ENCODE measurements at regions not wholly inside any gene's neighbourhood (a gene's known extent, or its start where the extent isn't known, plus 50 kb on each side); places are given as distances from the start of the nearest gene placed in this dataset.
"Not testable (repeated sequence)": the region's sequence is repeated elsewhere in the genome, so short reads cannot be mapped to it uniquely, and the experiment has no call there.

DNA sequence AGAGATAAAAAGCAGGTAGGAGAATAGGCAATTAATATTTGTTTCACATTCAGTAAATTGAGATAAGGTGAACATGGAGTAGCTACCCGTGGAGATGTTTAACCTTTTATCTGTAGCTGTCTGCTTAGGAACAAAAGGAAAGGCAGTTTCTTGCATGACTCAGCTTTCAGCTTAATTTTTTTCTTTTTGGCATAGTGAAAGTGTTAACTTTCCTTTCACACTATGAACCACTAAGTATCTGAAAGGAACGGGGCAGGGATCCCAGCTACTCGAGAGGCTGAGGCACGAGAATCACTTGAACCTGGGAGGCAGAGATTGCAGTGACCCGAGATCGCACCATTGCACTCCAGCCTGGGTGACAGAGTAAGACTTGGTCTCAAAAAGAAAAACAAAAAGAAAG, 176.0 kb downstream of the LACC1 start:
- not testable (repeated sequence) for TF ChIP-seq YY1 (IDR thresholded peaks at IDR 0.05; ENCODE audit: insufficient read depth, insufficient read length); SUZ12 (IDR thresholded peaks at IDR 0.05; ENCODE audit: extremely low read depth, insufficient read depth, insufficient read length); ZNF274 (IDR thresholded peaks at IDR 0.05; ENCODE audit: low read depth, low read length)
